H7 (cell line): ENCODE measurements at regions not wholly inside any gene's neighbourhood (a gene's known extent, or its start where the extent isn't known, plus 50 kb on each side); places are given as distances from the start of the nearest gene placed in this dataset.

Experiments
- DNase-seq: peaks from one replicate; pipeline ENCODE4 v3.0.0; 2012
- H3K27me3 ChIP-seq: 2 replicates; pipeline ENCODE4 v1.6.0; 2011; ENCODE audit warnings: mild to moderate bottlenecking, low read length; ENCODE audit not compliant: control insufficient read depth, insufficient read depth
- H3K36me3 ChIP-seq: replicated peaks from 2 replicates; pipeline ENCODE4 v1.5.1; 2011; ENCODE audit warnings: low read length; ENCODE audit not compliant: control insufficient read depth, insufficient read depth
- H3K4me3 ChIP-seq: 2 replicates; pipeline ENCODE4 v1.5.1; 2011; ENCODE audit warnings: low read depth, mild to moderate bottlenecking, control low read depth, low read length, moderate library complexity; ENCODE audit not compliant: insufficient read depth

DNA sequence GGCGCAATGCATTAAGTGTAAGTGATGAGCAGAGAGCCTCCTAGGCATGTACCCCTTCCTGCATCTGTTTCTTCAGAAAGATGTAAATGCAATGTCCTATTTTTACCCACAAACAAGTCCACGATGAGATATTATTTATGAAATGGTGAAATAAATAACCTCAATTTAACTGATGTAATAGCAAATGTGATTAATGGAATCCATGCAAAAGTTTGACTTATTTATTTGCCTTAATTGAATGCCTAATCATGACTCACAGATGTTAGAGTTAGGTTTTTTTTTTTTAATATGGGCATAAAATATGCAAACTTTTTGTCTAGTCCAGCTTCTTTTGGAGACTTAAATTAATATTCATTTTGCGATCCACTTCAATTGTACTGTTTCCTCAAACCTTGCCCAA, 67.7 kb upstream of the ITGA4 start:
- no peaks in the 10 kb centered on the region for H3K36me3 ChIP-seq
- H3K4me3 ChIP-seq = no peak overlapping the region
- DNase-seq = no peak
- H3K27me3 ChIP-seq = no peaks in the 10 kb centered on the region

DNA sequence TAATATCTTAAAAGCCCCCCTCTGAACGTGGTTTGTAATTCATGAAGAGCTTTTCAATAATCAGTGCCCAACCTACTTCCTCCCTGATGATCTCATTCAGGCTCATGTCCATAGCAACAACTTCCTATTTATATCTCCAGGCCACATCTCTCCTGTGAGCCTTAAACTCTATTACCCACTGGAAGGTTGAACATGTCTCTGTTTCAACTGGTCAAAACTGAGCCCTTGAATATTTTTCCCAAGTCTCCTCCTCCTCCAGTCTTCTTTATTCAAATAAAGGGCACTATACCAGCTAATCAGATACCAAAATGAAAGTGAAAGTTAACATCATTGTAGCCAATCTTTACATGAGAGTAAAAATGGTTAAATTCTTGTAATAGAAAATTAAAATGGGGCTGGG, 63.7 kb upstream of the ITGA4 start:
- H3K36me3 ChIP-seq = no peaks in the 10 kb centered on the region
- no peak overlapping the region for H3K4me3 ChIP-seq
- no peaks in the 10 kb centered on the region for H3K27me3 ChIP-seq
- DNase-seq = no peak

DNA sequence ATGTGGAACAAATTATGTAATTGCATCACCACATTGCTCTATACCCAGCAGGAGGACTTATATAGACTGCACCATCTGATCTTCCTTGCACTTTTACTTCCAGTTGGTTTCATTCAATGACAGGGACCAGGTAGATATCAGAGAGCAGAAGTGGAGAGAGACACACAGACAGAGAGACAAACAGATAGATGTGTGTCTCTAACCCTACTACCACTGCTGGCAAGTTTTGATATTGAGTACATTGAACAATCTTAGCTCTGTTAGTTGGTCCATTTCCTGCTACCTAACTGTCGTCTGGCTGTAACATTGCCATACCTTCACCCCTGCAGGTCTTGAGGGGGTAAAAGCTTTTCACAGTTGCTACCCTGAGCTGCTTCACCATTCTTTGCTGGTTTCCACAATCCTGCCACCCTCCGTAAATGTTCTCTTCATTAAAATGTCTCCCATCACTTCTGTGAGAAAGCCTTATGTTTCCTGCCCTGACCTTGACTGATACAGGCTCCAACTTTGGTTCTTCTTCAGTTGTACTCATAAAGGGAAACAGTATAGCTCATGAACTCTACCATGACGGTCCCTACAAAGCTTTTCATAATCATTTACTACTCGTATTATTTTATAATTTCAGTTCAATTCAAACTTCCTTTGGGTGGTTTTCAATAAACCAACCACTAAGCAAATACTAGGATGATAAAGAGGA, 62.3 kb upstream of the ITGA4 start:
- no peak overlapping the region for H3K4me3 ChIP-seq
- no peak for DNase-seq
- no peaks in the 10 kb centered on the region for H3K27me3 ChIP-seq
- H3K36me3 ChIP-seq = no peaks in the 10 kb centered on the region

DNA sequence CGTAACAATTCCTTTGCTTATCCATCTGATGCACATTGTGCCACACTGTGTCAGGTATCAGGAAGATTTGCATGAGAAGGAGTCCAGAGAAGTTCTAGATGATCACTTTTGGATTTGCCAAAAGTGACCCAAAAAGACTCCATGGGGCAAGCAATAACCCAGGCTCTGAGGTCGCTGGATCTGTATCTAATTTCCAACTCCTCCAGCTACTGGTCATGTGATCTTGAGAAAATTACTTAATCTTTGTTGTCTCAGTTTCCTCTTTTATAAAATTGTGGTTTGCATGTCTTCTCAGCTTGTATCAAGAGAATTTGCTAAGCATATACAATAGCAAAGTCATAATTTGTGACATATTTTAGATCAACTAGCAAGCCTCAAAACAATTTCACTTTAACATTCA, 61.3 kb upstream of the ITGA4 start:
- no peaks in the 10 kb centered on the region for H3K27me3 ChIP-seq
- no peak for DNase-seq
- H3K36me3 ChIP-seq = no peaks in the 10 kb centered on the region
- H3K4me3 ChIP-seq = no peak overlapping the region

DNA sequence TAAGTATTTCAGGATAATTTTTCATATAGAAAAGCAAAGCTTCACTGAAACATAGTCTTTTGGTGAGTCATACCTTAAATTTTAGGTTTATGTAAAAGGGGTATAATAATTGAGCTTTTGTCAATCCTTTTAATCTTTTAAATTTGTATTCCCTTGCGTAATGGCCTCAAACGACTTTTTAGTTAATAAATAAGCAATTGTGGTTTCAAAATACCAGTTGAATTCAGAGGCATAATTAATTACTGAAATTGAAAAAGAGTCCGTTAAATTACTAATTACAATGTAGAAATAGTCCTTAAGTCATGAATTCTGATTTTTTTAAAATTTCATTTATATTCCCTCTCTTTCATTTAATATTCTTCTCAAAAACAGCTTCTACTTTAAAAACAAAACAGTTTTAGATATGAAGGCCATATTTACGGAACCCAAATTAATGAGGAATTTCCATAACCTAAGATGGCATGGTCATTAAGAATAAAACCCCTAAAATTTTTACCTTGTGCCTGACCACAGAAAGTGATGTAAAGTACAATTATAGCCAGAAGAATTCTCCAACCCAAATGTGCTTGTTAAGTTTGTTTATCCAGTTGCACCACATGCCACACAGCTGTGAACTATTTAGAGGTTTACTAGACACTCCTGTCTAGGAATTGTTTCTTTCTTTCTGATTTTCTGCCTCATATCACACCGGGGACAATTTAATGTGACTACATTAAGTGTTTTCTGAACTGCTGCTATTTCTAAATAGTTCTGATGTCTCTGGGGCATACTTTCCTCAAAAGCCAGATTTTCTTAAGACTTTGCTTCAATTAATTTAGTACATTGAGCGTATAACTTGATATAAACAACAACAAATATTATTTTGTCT, 60.7 kb upstream of the ITGA4 start:
- no peaks in the 10 kb centered on the region for H3K27me3 ChIP-seq
- no peak for DNase-seq
- no peaks in the 10 kb centered on the region for H3K36me3 ChIP-seq
- H3K4me3 ChIP-seq = no peak overlapping the region

DNA sequence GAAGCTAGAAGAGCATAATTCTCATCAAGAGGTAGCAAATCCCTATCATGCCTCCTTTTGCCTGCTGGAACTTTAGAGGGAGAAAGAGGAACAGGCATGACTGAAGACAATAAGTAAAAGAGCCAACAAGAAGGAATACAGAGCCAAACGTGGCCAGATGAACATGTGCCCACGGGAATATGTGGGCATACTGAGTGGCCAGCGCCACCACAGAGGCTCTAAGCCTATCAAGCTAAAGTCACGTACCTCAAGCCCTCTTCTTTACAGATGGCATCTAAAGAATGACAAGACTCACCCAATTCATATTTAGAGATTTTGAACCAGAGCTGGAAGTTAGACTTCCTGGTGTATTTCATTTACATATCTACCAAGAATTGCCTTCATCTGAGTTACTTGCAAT, 59.9 kb upstream of the ITGA4 start:
- Histone ChIP-seq H3K4me3 (no peak overlapping the region), H3K27me3 (no peaks in the 10 kb centered on the region), H3K36me3 (no peaks in the 10 kb centered on the region)
- no peak for DNase-seq

DNA sequence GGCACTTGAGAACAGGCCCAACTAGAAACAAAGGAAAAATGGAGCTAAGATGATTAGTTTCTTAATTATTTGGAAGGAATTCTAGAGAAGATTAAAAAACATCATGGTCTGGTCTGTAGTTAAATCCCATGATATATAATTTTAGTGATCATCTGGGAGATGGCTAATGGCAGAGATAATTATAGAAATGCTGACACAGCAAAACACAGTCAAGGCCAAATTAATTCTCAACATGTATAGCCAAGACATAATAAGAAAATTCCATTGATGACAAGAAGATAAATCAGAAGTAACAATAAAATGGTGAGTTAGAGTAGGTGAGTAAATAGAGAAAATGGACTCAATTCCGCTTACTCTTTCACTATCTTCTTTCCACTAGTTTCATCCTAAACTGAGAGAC, 59.2 kb upstream of the ITGA4 start:
- DNase-seq = no peak
- H3K27me3 ChIP-seq = no peaks in the 10 kb centered on the region
- H3K36me3 ChIP-seq = no peaks in the 10 kb centered on the region
- H3K4me3 ChIP-seq = no peak overlapping the region

DNA sequence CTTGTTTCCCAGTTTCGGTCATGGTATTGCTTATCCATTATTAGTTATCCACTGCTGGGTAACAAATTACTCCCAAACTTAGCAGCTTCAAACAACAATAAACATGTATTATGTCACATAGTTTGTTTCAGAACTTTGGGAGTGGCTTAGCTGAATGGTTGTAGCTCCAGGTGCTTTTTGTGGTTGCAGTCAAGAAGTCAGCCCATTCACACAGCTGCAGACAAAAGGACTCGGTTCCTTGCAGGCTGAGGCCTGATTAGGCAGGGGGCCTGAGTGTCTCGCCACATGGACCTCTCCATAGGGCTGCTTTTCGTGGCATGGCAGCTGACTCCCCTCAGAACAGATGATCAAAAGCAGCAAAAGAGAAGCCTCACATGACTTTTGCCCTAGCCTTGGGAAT, 58.2 kb upstream of the ITGA4 start:
- no peak for DNase-seq
- no peaks in the 10 kb centered on the region for H3K27me3 ChIP-seq

DNA sequence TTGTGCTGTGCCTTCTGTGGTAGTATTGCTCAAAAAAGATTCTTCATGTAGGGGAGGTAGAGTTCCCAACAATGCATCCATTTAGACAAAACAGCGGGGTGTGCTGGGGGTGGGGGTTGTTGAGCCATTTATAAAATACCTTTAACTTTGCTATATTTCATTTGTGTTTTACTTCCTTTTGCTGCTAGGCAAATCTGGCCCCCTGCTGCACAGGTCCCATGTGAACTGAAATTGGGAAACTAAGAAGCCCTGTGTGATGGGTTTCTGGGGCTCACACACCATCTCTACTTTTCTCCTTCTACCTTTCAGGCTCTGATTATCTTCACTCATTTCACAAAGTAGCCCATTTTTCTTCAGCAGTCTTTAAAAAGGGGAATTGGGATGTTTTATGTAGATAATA, 52.7 kb upstream of the ITGA4 start:
- no peaks in the 10 kb centered on the region for H3K36me3 ChIP-seq
- H3K27me3 ChIP-seq = no peaks in the 10 kb centered on the region
- no peak overlapping the region for H3K4me3 ChIP-seq
- no peak for DNase-seq

More for the DNA sequence above, 58.2 kb upstream of the ITGA4 start:
- Histone ChIP-seq H3K4me3 (no peak overlapping the region), H3K36me3 (no peaks in the 10 kb centered on the region)

DNA sequence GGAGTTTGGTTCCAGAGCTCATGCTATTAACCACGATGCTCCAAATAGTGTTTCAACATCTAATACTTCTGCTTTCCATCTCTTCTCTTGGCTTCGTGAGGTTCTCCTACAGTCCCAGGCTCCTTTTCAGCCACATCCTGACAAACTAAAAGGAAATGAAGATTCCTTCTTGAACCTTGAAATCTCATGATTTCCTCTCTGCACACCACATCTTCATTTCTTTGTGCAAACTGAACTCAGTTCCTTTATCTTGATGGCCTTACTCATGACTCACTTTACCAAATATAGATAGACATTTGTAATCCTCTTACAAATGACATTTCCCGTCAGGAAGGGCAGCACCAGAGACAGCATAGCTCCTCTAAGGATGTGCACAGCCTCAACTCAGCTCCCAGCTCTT, 50.0 kb upstream of the ITGA4 start:
- H3K36me3 ChIP-seq = no peaks in the 10 kb centered on the region
- H3K4me3 ChIP-seq = no peak overlapping the region
- no peaks in the 10 kb centered on the region for H3K27me3 ChIP-seq
- no peak for DNase-seq
